Tibial nerve (tissue), 4 donors: ENCODE measurements at regions not wholly inside any gene's neighbourhood (a gene's known extent, or its start where the extent isn't known, plus 50 kb on each side); places are given as distances from the start of the nearest gene placed in this dataset.
"Not testable (repeated sequence)": the region's sequence is repeated elsewhere in the genome, so short reads cannot be mapped to it uniquely, and the experiment has no call there.

Experiments used
- DNase-seq, 2 donors: peaks; one replicate each; pipeline ENCODE4 v3.0.0-alpha.2; 2019; ENCODE audit warnings: low spot score in 2 of 2
- H3K27ac ChIP-seq, 4 donors: fragments of 200-600 bp; sonication (generic) in 3 of 4; one replicate each; pipeline ENCODE4 v1.5.1; 2017 to 2019; ENCODE audit warnings: mild to moderate bottlenecking in 1 of 4
- H3K27me3 ChIP-seq, 2 donors: fragments of 200-600 bp; sonication (generic) in 1 of 2; one replicate each; pipeline versions ENCODE4 v1.5.1 to v1.6.0; 2017 to 2019
- H3K36me3 ChIP-seq, 3 donors: fragments of 200-600 bp; sonication (generic); one replicate each; pipeline ENCODE4 v1.5.1; 2018 to 2019
- H3K4me1 ChIP-seq, 4 donors: fragments of 200-600 bp; sonication (generic) in 3 of 4; one replicate each; pipeline ENCODE4 v1.5.1; 2017 to 2019
- H3K4me3 ChIP-seq, 4 donors: fragments of 200-600 bp; sonication (generic) in 3 of 4; one replicate each; pipeline ENCODE4 v1.5.1; 2017 to 2019; ENCODE audit warnings: mild to moderate bottlenecking in 1 of 4, moderate library complexity in 1 of 4
- H3K9me3 ChIP-seq, 4 donors: fragments of 200-600 bp; sonication (generic) in 3 of 4; one replicate each; pipeline ENCODE4 v1.5.1; 2017 to 2019
- CTCF ChIP-seq, 5 experiments: fragments of 200-600 bp in 3 of 5; fragments of 450-650 bp in 2 of 5; sonication (generic) in 3 of 5; IDR thresholded peaks; one replicate each; pipeline ENCODE4 v1.5.1; 2016 to 2019; ENCODE audit warnings: antibody characterized with exemption in 5 of 5, mild to moderate bottlenecking in 3 of 5, moderate library complexity in 2 of 5
- EP300 ChIP-seq, 2 donors: sonication (generic); formaldehyde crosslinking; IDR thresholded peaks; one replicate each; pipeline ENCODE4 v1.6.1; 2017; ENCODE audit warnings: antibody characterized with exemption in 2 of 2, mild to moderate bottlenecking in 1 of 2
- POLR2A ChIP-seq, 2 donors: fragments of 450-650 bp; IDR thresholded peaks; one replicate each; pipeline ENCODE4 v1.6.1; 2017; ENCODE audit warnings: antibody characterized with exemption in 2 of 2, mild to moderate bottlenecking in 2 of 2, moderate library complexity in 2 of 2
- whole genome bisulfite sequencing, 2 donors: methylation state at CpG; one replicate each; pipeline ENCODE4 v1.1.5; 2018; 5-methylcytosine and 5-hydroxymethylcytosine counted together

- Histone ChIP-seq H3K9me3 (no peaks in the 10 kb centered on the region), H3K27me3 (no peaks in the 10 kb centered on the region), H3K4me3 (no peak overlapping the region), H3K36me3 (no peaks in the 10 kb centered on the region), H3K27ac (no peak overlapping the region), H3K4me1 (peaks cover 0 to 6% (median 0%) of the 10 kb centered on the region in 4 donors)
- no peak for TF ChIP-seq POLR2A (IDR thresholded peaks at IDR 0.05)
- TF ChIP-seq EP300 (IDR thresholded peaks at IDR 0.05) = no peak
- no peak for TF ChIP-seq CTCF (IDR thresholded peaks at IDR 0.05)
- no peak for DNase-seq
- WGBS, 2 donors = 58 to 61% methylated on average over 3 of the region's 3 CpGs
These were observed 239.3 kb upstream of the SEMA3C start for GRCh38 chr7:81158189-81158588.

GRCh38 chr7:81155654-81156373 is 237.0 kb upstream of the SEMA3C start:
- H3K27ac ChIP-seq = no peak overlapping the region
- H3K9me3 ChIP-seq = no peaks in the 10 kb centered on the region
- peaks cover 0 to 6% (median 0%) of the 10 kb centered on the region in 4 donors for H3K4me1 ChIP-seq
- H3K4me3 ChIP-seq = no peak overlapping the region
- H3K27me3 ChIP-seq = no peaks in the 10 kb centered on the region
- no peaks in the 10 kb centered on the region for H3K36me3 ChIP-seq
- WGBS, 2 donors = 38 to 45% methylated on average over 4 of the region's 4 CpGs
- no peak for TF ChIP-seq CTCF (IDR thresholded peaks at IDR 0.05)
- no peak for TF ChIP-seq EP300 (IDR thresholded peaks at IDR 0.05)
- TF ChIP-seq POLR2A (IDR thresholded peaks at IDR 0.05) = no peak
- DNase-seq = no peak

- no peaks in the 10 kb centered on the region for H3K9me3 ChIP-seq
- no peaks in the 10 kb centered on the region for H3K27me3 ChIP-seq
- 85 to 88% methylated on average over 1 of the region's 1 CpG for WGBS, 2 donors
- H3K4me1 ChIP-seq = peaks cover 0 to 6% (median 0%) of the 10 kb centered on the region in 4 donors
- no peaks in the 10 kb centered on the region for H3K36me3 ChIP-seq
- no peak for DNase-seq
- TF ChIP-seq POLR2A (IDR thresholded peaks at IDR 0.05) (no peak), EP300 (IDR thresholded peaks at IDR 0.05) (no peak), CTCF (IDR thresholded peaks at IDR 0.05) (no peak)
- no peak overlapping the region for H3K27ac ChIP-seq
- H3K4me3 ChIP-seq = no peak overlapping the region
These were observed 235.7 kb upstream of the SEMA3C start for GRCh38 chr7:81154565-81154964.

- H3K4me1 ChIP-seq, H3K36me3 ChIP-seq, H3K27me3 ChIP-seq, DNase-seq, H3K27ac ChIP-seq, H3K4me3 ChIP-seq, H3K9me3 ChIP-seq: not testable (repeated sequence)
- 91 to 98% methylated on average over 9 of the region's 9 CpGs for WGBS, 2 donors
These were observed 234.1 kb upstream of the SEMA3C start for GRCh38 chr7:81152925-81153324.

- Histone ChIP-seq H3K27me3 (no peaks in the 10 kb centered on the region), H3K4me3 (no peak overlapping the region), H3K9me3 (no peaks in the 10 kb centered on the region), H3K4me1 (peaks cover 0 to 6% (median 0%) of the 10 kb centered on the region in 4 donors), H3K36me3 (no peaks in the 10 kb centered on the region), H3K27ac (no peak overlapping the region)
- no peak for DNase-seq
- TF ChIP-seq EP300 (IDR thresholded peaks at IDR 0.05) = no peak
- no peak for TF ChIP-seq POLR2A (IDR thresholded peaks at IDR 0.05)
- no peak for TF ChIP-seq CTCF (IDR thresholded peaks at IDR 0.05)
- 32 to 43% methylated on average over 1 of the region's 1 CpG for WGBS, 2 donors
These were observed 232.1 kb upstream of the SEMA3C start for GRCh38 chr7:81150951-81151361.
